Epidermal melanocyte (primary cell): ENCODE measurements at regions not wholly inside any gene's neighbourhood (a gene's known extent, or its start where the extent isn't known, plus 50 kb on each side); places are given as distances from the start of the nearest gene placed in this dataset.

Experiments
- DNase-seq: peaks from one replicate; pipeline ENCODE4 v3.0.0; 2011; ENCODE audit warnings: low spot score; ENCODE audit not compliant: insufficient read length

DNA sequence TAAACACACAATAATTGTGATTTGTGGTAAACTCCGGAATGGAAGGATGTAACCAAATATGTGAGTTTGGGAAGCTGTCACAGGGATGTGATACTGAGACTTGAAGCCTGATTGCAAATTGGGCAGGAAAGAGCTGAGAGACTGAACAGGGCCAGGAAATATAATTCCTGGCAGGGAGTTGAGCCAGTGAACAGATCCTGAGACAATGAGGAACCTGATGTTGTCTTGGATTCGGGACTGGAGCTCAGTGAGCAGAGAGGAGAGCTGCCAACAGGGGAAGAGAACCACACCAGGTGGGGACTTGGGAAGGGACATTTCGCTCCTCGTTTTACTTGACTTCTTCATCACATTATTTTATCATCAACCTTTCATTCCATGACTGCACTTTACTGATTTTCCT lies 386.0 kb downstream of the TLL1 start:
- DNase-seq, result no peak

GRCh38 chr4:166274136-166274761 lies 401.2 kb downstream of the TLL1 start:
- no peak for DNase-seq

GRCh38 chr4:166274775-166275174 lies 401.7 kb downstream of the TLL1 start:
- DNase-seq, result no peak

DNA sequence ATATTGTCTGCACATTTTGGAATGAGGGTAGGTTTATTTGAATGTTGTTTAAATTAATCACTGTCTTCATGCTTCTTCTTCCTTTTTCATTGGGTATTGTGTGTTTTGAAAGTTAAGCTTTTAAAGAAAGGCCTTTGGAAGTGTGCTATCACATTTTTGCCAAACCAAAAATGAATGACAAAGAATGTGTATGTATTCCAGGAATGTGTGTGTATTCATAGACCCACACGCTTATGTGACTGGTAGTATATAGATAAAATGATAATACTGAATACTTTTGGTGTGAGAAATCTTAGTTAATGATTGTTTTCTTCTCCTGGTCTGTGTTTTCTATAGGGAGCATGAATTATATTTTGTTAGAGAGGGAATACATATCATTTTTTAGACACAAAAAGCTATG lies 404.4 kb downstream of the TLL1 start:
- DNase-seq, result no peak

DNA sequence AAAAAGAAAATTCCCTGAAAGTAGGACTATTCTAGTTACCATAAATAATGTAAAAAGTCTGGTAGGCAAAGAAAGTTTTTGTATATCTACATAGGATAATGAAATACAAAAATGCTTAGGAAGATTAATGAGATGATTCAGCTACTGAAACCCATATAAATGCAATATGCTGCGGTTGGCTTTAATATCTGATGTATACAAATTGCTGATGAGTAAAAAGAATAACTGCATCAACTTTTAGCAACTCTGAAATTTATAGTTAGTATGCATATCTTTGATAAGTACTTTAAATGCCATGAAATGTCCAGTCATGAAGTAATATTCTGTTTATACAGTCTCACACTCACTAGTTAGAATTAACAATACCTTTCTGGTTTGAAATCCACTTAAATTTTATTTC lies 404.8 kb downstream of the TLL1 start:
- no peak for DNase-seq

DNA sequence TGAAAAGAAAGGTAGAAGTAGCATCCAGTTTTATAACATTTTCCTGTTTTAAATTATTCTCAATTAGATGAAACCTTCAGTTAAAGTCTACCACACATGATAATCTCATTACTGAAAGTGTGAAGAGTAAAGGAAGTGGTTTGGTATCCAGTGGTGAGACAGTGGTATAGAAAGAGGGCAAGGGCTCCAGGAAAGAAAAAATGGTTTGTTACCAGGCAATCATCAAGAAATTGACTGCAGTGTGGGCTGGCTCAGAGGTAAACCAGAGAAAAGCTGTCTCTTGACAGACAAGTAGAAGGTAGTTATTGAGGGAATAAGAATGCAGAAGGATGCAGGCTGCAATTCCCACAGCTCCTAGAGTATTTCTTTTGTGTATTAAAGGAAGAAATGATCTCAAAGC lies 406.2 kb downstream of the TLL1 start:
- DNase-seq, result no peak

DNA sequence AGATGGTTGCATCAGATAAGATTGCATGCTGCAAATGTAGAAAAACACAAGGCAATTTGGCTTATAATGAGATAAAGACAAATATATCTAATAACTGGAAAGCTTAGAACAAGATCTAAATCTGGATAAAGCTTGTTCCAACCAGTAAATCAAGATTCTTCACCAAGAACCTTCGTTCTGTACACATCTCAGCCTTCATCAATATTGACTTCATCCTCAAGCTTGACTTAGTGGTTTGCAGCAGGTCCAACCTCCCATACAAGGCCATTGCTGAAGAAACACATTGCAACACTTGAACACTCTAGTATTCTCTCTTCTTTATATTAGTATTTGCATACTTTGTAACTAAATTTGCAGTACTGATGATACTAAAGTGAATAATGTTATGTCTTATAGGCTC lies 407.6 kb downstream of the TLL1 start:
- DNase-seq, result no peak

DNA sequence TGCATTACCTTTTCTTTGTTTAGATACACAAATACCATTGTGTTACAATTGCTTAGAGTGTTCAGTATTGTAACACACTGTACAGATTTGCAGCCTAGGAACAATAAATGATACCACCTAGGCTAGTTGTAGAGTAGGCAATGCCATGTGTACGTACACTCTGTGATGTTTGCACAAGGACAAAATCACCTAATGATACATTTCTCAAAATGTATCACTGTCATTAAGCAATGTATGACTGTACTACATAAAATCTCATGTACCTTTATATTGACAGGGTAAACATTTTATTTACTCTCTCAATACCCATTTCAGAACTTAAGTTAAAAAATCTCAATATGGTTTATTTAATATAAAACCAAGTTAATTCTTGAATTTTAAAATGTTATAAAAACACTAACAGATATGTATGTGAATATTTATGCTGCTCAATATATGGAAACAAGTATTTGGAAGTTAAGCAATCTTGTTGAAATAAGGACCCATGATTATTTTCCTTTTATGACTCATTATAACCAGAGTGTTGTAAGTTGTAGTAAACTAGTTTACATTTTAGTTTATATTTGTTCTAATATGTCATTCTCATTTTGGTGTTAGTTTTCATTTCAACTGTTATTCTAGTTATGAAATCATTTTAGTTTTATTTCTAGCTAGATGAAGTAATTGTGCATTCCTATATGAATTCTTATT lies 409.2 kb downstream of the TLL1 start:
- no peak for DNase-seq

- no peak for DNase-seq
Measured at GRCh38 chr4:166284221-166284620, 411.2 kb downstream of the TLL1 start.

GRCh38 chr4:166290426-166290825 lies 417.4 kb downstream of the TLL1 start:
- DNase-seq, result no peak

- no peak for DNase-seq
Measured at GRCh38 chr4:166293556-166293955, 420.5 kb downstream of the TLL1 start.

DNA sequence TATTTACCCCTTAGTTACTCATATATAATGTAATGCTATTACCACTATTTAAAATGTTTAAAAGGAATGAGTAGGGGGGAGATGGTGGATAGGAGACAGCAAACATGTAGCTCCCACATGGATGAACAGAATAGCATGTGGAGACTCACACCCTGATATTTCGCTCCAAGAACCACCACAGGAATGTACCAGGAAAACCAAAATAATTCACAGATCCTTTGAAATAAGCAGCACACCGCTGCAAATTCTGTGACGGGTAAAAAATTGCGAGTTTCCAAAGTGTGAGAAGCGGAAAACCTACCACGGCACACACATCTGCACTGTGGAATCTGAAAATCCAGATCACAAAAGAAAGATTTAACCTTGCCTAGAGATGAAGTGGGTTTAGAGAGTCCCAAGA lies 428.2 kb downstream of the TLL1 start:
- DNase-seq, result no peak

DNA sequence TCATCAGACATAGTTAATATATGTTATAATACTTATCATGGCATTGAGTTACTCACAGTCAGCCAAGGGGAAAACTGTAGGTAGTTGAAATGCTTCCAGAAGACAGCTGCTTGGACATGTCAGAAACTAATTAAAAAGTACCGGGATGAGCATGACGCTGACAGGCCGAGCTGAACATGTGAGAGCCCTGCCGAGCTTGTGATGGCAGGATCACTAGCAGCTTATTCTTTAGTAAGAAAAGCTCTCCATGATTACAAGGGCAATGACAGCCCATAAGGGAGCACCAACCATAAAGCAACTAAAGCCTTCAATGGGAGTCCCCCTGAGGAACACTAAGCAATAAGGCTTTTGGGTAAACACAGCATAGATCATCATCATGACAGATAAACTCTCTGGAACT lies 435.6 kb downstream of the TLL1 start:
- no peak for DNase-seq

GRCh38 chr4:166309286-166309685 lies 436.2 kb downstream of the TLL1 start:
- no peak for DNase-seq

GRCh38 chr4:166311169-166311568 lies 438.1 kb downstream of the TLL1 start:
- DNase-seq, result no peak

GRCh38 chr4:166312166-166312565 lies 439.1 kb downstream of the TLL1 start:
- no peak for DNase-seq

DNA sequence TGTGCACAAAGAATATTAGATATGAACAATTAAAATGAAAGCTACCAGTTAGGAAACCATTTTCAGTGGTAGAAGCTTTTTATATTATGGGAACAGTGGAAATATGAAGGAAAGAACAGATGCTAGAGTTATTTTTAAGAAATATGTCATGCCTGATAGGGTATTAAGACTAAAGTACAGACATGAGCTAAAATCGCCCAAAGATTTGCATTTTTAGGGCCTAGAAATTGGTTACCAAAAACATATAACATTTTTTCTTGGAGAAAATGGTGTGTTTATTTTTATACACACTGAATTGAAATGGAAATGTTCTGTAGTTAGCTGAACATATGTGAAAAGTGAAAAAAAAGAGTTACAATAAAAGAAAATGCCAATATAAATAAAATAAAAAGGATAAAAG lies 441.9 kb downstream of the TLL1 start:
- DNase-seq, result no peak

GRCh38 chr4:166315721-166316467 lies 442.9 kb downstream of the TLL1 start:
- no peak for DNase-seq

DNA sequence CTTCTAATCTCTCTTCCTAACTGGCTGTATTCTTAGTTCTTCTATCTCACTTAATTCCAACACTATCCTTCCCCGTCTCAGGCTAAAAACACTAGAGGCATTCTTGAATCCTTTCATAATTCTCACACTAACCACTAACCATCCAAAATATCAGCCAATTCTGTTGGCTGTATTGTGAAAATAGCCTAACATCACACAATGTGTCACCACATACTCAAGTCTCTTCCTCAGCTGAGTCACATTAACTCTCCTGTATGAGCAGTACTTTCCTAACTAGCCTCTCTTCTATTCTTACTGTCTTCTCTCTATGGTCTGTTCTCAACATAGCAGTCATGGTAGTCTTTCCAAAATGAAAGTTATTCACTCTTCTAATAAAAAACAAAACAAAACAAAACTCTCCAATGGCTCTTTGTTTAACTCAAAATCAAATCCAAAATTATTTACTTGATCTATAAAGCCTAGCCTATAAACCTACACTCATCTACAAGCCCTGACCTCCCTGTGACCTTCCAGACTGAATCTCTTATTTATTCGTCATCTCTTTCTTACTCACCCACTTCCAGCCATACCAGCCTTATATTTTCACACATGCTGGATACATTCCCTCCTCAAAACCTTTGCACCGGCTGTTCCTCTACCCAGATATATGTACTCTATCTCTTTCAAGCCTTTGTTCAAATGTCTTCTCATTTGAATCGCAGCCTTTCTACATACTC lies 445.9 kb downstream of the TLL1 start:
- no peak for DNase-seq

DNA sequence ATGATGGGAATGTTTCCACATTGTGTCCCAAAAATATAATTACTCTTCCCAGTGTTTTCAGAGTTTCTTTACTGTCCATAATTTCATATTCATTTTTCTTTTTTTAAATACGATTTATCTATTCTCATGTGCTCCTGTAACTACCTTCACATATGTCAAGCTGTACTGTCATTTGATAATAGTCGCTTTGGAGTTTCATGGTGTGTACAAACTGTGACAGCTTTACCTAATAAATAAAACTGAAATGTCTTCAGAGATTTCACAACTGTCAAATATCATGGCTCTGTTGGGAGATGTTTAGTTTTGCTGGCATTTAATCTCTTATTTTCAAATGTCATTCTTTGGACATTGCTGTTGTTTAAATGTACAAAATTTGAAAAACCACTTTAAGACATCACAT lies 450.2 kb downstream of the TLL1 start:
- no peak for DNase-seq

DNA sequence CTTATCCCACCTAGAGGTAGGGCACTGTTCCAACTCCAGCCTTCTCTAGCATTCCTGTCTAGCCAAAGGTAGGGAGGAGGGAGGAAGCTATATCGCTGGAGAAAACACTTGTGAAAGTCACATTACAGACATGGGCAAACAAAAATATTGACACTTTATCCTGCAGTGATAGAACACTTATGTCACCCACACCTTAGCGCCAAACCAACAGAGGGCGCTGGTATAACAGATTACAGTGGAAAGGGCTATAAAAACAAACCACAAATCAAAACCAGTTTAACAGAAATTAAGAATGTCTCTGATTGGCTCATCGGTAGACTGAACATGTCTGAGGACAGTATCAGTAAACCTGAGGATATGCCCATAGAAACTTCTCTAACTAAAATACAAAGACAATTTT lies 451.3 kb downstream of the TLL1 start:
- DNase-seq, result no peak
